NT2/D1 (cell line): ENCODE measurements at regions not wholly inside any gene's neighbourhood (a gene's known extent, or its start where the extent isn't known, plus 50 kb on each side); places are given as distances from the start of the nearest gene placed in this dataset.

ENCODE experiments used
- DNase-seq: peaks from one replicate; pipeline ENCODE4 v3.0.0-alpha.2; 2011; ENCODE audit warnings: low read depth, low spot score
- H3K27me3 ChIP-seq: 2 replicates; pipeline ENCODE4 v1.6.0; 2011; ENCODE audit warnings: mild to moderate bottlenecking; ENCODE audit not compliant: insufficient read length, insufficient read depth
- H3K36me3 ChIP-seq: 2 replicates; pipeline ENCODE4 v1.6.1; 2011; ENCODE audit warnings: mild to moderate bottlenecking, low read length, mixed read lengths; ENCODE audit not compliant: insufficient read depth, insufficient read length
- H3K4me1 ChIP-seq: 2 replicates; pipeline ENCODE4 v1.5.1; 2011; ENCODE audit not compliant: insufficient read depth, insufficient read length
- H3K4me3 ChIP-seq: 2 replicates; pipeline ENCODE4 v1.5.1; 2011; ENCODE audit warnings: low read depth; ENCODE audit not compliant: insufficient read length
- H3K9ac ChIP-seq: 2 replicates; pipeline ENCODE4 v1.6.0; 2011; ENCODE audit warnings: low read depth; ENCODE audit not compliant: insufficient read length
- H3K9me3 ChIP-seq: 2 replicates; pipeline ENCODE4 v1.5.1; 2011; ENCODE audit warnings: mild to moderate bottlenecking, low read length; ENCODE audit not compliant: insufficient read depth
- SUZ12 ChIP-seq: IDR thresholded peaks from 2 replicates; pipeline ENCODE4 v1.6.1; 2011; ENCODE audit not compliant: insufficient read length, insufficient read depth; ENCODE audit errors: extremely low read depth
- YY1 ChIP-seq: IDR thresholded peaks from 2 replicates; pipeline ENCODE4 v1.6.1; 2011; ENCODE audit not compliant: insufficient read length, insufficient read depth
- ZNF274 ChIP-seq: IDR thresholded peaks from 2 replicates; pipeline ENCODE4 v1.6.1; 2011; ENCODE audit warnings: mild to moderate bottlenecking, low read depth, low read length

GRCh38 chr2:192584976-192585375 is 390.2 kb upstream of the TMEFF2 start:
- H3K9ac ChIP-seq = no peak overlapping the region
- H3K4me1 ChIP-seq = no peaks in the 10 kb centered on the region
- no peak overlapping the region for H3K4me3 ChIP-seq
- no peak for DNase-seq
- TF ChIP-seq YY1 (no peak), ZNF274 (no peak), SUZ12 (no peak)
- H3K27me3 ChIP-seq = no peaks in the 10 kb centered on the region
- H3K36me3 ChIP-seq = no peaks in the 10 kb centered on the region
- no peaks in the 10 kb centered on the region for H3K9me3 ChIP-seq

GRCh38 chr2:192579965-192580700 is 385.4 kb upstream of the TMEFF2 start:
- no peaks in the 10 kb centered on the region for H3K4me1 ChIP-seq
- H3K9ac ChIP-seq = no peak overlapping the region
- TF ChIP-seq SUZ12 (no peak), YY1 (no peak), ZNF274 (no peak)

GRCh38 chr2:192578780-192579179 is 384.0 kb upstream of the TMEFF2 start:
- H3K36me3 ChIP-seq = no peaks in the 10 kb centered on the region
- H3K4me1 ChIP-seq = no peaks in the 10 kb centered on the region
- H3K4me3 ChIP-seq = no peak overlapping the region
- H3K9ac ChIP-seq = no peak overlapping the region
- no peaks in the 10 kb centered on the region for H3K27me3 ChIP-seq
- DNase-seq = no peak
- H3K9me3 ChIP-seq = no peaks in the 10 kb centered on the region
- TF ChIP-seq SUZ12 = no peak
- no peak for TF ChIP-seq ZNF274
- no peak for TF ChIP-seq YY1

More at GRCh38 chr2:192579965-192580700, 385.4 kb upstream of the TMEFF2 start:
- Histone ChIP-seq H3K27me3 (no peaks in the 10 kb centered on the region), H3K9me3 (no peaks in the 10 kb centered on the region), H3K36me3 (no peaks in the 10 kb centered on the region), H3K4me3 (no peak overlapping the region)
- no peak for DNase-seq

GRCh38 chr2:192577706-192578105 is 383.0 kb upstream of the TMEFF2 start:
- no peaks in the 10 kb centered on the region for H3K4me1 ChIP-seq
- TF ChIP-seq YY1 = no peak
- TF ChIP-seq SUZ12 = no peak
- no peak for TF ChIP-seq ZNF274
- no peak for DNase-seq
- no peaks in the 10 kb centered on the region for H3K9me3 ChIP-seq
- no peak overlapping the region for H3K9ac ChIP-seq
- H3K4me3 ChIP-seq = no peak overlapping the region
- H3K36me3 ChIP-seq = no peaks in the 10 kb centered on the region
- H3K27me3 ChIP-seq = no peaks in the 10 kb centered on the region

GRCh38 chr2:192574552-192574951 is 379.8 kb upstream of the TMEFF2 start:
- Histone ChIP-seq H3K9me3 (no peaks in the 10 kb centered on the region), H3K36me3 (no peaks in the 10 kb centered on the region), H3K9ac (no peak overlapping the region), H3K27me3 (no peaks in the 10 kb centered on the region), H3K4me3 (no peak overlapping the region), H3K4me1 (no peaks in the 10 kb centered on the region)
- DNase-seq = no peak
- no peak for TF ChIP-seq SUZ12
- TF ChIP-seq ZNF274 = no peak
- no peak for TF ChIP-seq YY1

- Histone ChIP-seq H3K27me3 (no peaks in the 10 kb centered on the region), H3K9ac (no peak overlapping the region), H3K4me3 (no peak overlapping the region), H3K9me3 (no peaks in the 10 kb centered on the region), H3K36me3 (no peaks in the 10 kb centered on the region), H3K4me1 (no peaks in the 10 kb centered on the region)
- no peak for TF ChIP-seq ZNF274
- TF ChIP-seq YY1 = no peak
- no peak for TF ChIP-seq SUZ12
- DNase-seq = no peak
These were observed 376.9 kb upstream of the TMEFF2 start for GRCh38 chr2:192571636-192572035.

GRCh38 chr2:192570788-192571187 is 376.1 kb upstream of the TMEFF2 start:
- H3K27me3 ChIP-seq = no peaks in the 10 kb centered on the region
- no peaks in the 10 kb centered on the region for H3K36me3 ChIP-seq
- no peak for DNase-seq
- H3K9ac ChIP-seq = no peak overlapping the region
- H3K9me3 ChIP-seq = no peaks in the 10 kb centered on the region
- no peak overlapping the region for H3K4me3 ChIP-seq
- no peaks in the 10 kb centered on the region for H3K4me1 ChIP-seq
- TF ChIP-seq YY1 (no peak), SUZ12 (no peak), ZNF274 (no peak)
